Heart left ventricle (tissue), 16 donors: ENCODE measurements at regions not wholly inside any gene's neighbourhood (a gene's known extent, or its start where the extent isn't known, plus 50 kb on each side); places are given as distances from the start of the nearest gene placed in this dataset.

Experiments
- ATAC-seq, 4 donors: fragments of 200-7000 bp; cut with Tn5 transposase; one replicate each; pipeline ENCODE4 v1.9.1; 2020 to 2022; ENCODE audit warnings: moderate library complexity in 4 of 4, mild to moderate bottlenecking in 3 of 4, moderate number of reproducible peaks in 1 of 4
- DNase-seq, 5 donors: peaks; one replicate each; pipeline ENCODE4 v3.0.0-alpha.2; 2020
- H3K27ac ChIP-seq, 12 donors: fragments of 200-600 bp; sonication (generic) in 4 of 12; one replicate each; pipeline versions ENCODE4 v1.5.0 to v1.8.0; 2016 to 2022; ENCODE audit warnings: mild to moderate bottlenecking in 2 of 12
- H3K27me3 ChIP-seq, 9 donors: fragments of 200-600 bp; sonication (generic) in 2 of 9; one replicate each; pipeline versions ENCODE4 v1.5.1 to v1.8.0; 2016 to 2022; ENCODE audit warnings: mild to moderate bottlenecking in 3 of 9
- H3K36me3 ChIP-seq, 9 donors: fragments of 200-600 bp; sonication (generic) in 2 of 9; one replicate each; pipeline versions ENCODE4 v1.5.0 to v1.8.0; 2018 to 2022; ENCODE audit warnings: mild to moderate bottlenecking in 2 of 9
- H3K4me1 ChIP-seq, 12 donors: fragments of 200-600 bp; sonication (generic) in 4 of 12; one replicate each; pipeline versions ENCODE4 v1.5.0 to v1.8.0; 2016 to 2022; ENCODE audit warnings: mild to moderate bottlenecking in 3 of 12
- H3K4me3 ChIP-seq, 12 donors: fragments of 200-600 bp; sonication (generic) in 4 of 12; one replicate each; pipeline versions ENCODE4 v1.5.0 to v1.8.0; 2017 to 2022; ENCODE audit warnings: mild to moderate bottlenecking in 9 of 12, moderate library complexity in 4 of 12
- H3K9me3 ChIP-seq, 12 donors: fragments of 200-600 bp; sonication (generic) in 4 of 12; one replicate each; pipeline versions ENCODE4 v1.5.0 to v1.8.0; 2016 to 2022; ENCODE audit warnings: mild to moderate bottlenecking in 1 of 12
- CTCF ChIP-seq, 12 donors: fragments of 200-600 bp; sonication (generic) in 4 of 12; IDR thresholded peaks; one replicate each; pipeline versions ENCODE4 v1.5.0 to v1.8.0; 2018 to 2022; ENCODE audit warnings: antibody characterized with exemption in 12 of 12, mild to moderate bottlenecking in 5 of 12
- POLR2A ChIP-seq, 2 donors: fragments of 450-650 bp; IDR thresholded peaks; one replicate each; pipeline ENCODE4 v1.6.1; 2017; ENCODE audit warnings: antibody characterized with exemption in 2 of 2, mild to moderate bottlenecking in 2 of 2, moderate library complexity in 2 of 2
- WGBS, 4 donors: extraction: QIAGEN DNeasy Blood & Tissue Kit in 2 of 4; methylation state at CpG; one replicate each; pipeline versions ENCODE4 v1.1.5 to v1.1.7; 2013 to 2018; 5-methylcytosine and 5-hydroxymethylcytosine counted together
- intact Hi-C, 10 donors: fragments of 100-400 bp; cut with DNase I; formaldehyde crosslinking; loops; one replicate each; pipeline versions ENCODE4 v1.11.1 to v1.14.2; 2022
- donor health status: ischemic (EF 13 %, LVEDD 7.1; RV severe dilation, severe dysfunction).
- donor health status: healthy with polysubstance abuse.
- donor health status: DM: no; HTN: yes; CAD: no.
- donor health status: DM: no; HTN: no; CAD: no.
- donor health status: ischemic (EF 25% LVEDD 6.9; RV normal size, moderate dysfunction).
- donor health status: ischemic (EF 25% LVEDD 5.7; RV mildly dilated, moderate dysfunction).
- donor health status: healthy.
- donor health status: DM: yes; HTN: yes; CAD: no.
- donor health status: ischemic (EF 35%, LVEDD 5.7; RV mildly dilated, moderate dysfunction).
- donor health status: nonischemic (EF 11% LVEDD 7.7; RV severe dilation, severe dysfunction).
- donor health status: DM: yes; HTN: yes; CAD: no.
- donor health status: PGD.
- donor health status: ischemic (EF 29% LVEDD 5.4; RV normal size, mild dysfunction).
- donor health status: nonischemic (EF 23%, LVEDD 6.1; RV moderate dilation, normal function).

DNA sequence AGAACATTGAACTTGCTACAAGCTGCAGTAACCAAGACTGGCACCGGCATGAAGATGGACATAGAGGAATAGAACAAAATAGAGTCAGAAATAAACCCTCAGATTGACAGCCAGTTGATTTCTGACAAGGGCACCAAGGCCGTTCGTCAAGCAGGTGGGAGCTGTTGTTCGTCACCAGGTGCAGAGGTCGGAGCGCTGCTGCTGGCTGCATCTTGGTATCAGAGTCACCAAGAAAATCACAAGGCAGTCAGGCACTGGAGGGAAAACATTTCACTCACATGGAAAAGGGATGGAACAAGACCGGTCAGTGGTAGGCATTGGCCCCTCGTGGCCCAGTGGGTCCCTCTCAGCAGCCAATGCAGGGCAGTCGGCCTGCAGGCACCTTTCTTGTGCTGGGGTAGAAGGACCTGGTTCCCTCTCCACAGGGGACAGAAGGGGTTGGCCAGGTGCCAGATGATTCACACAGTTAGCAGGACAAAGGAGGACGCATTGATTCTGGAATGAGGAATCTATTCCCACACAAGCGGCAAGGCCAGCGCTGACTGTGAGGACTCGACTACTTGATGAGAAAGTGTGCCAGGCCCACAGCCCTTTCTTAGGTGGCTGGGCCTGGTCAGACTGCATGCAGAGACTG lies 115.8 kb upstream of the FGF3 start:
- no peaks in the 10 kb centered on the region for H3K36me3 ChIP-seq
- H3K27ac ChIP-seq = no peak overlapping the region
- H3K9me3 ChIP-seq = no peaks in the 10 kb centered on the region
- H3K4me1 ChIP-seq = peaks cover 0 to 15% (median 8%) of the 10 kb centered on the region in 12 donors
- ATAC-seq = no peak
- WGBS, 4 donors = 89 to 96% (median 92%) methylated on average over 12 to 13 of the region's 13 CpGs
- DNase-seq = peak in 3 of 5 donors; percentile 20 to 37 (median 23)
- intact Hi-C loops = no loop called here
- no peak for TF ChIP-seq CTCF (IDR thresholded peaks at IDR 0.05)
- TF ChIP-seq POLR2A (IDR thresholded peaks at IDR 0.05) = no peak
- H3K4me3 ChIP-seq = no peak overlapping the region
- H3K27me3 ChIP-seq = peaks cover 0 to 18% (median 0%) of the 10 kb centered on the region in 9 donors

GRCh38 chr11:69935941-69936505 lies 116.8 kb upstream of the FGF3 start:
- intact Hi-C loops = no loop called here
- no peak overlapping the region for H3K4me3 ChIP-seq
- ATAC-seq = no peak
- peaks cover 0 to 23% (median 12%) of the 10 kb centered on the region in 12 donors for H3K4me1 ChIP-seq
- TF ChIP-seq POLR2A (IDR thresholded peaks at IDR 0.05) (no peak), CTCF (IDR thresholded peaks at IDR 0.05) (no peak)
- H3K27ac ChIP-seq = no peak overlapping the region
- H3K27me3 ChIP-seq = peaks cover 0 to 12% (median 0%) of the 10 kb centered on the region in 9 donors
- no peaks in the 10 kb centered on the region for H3K9me3 ChIP-seq
- no peak for DNase-seq
- H3K36me3 ChIP-seq = no peaks in the 10 kb centered on the region

DNA sequence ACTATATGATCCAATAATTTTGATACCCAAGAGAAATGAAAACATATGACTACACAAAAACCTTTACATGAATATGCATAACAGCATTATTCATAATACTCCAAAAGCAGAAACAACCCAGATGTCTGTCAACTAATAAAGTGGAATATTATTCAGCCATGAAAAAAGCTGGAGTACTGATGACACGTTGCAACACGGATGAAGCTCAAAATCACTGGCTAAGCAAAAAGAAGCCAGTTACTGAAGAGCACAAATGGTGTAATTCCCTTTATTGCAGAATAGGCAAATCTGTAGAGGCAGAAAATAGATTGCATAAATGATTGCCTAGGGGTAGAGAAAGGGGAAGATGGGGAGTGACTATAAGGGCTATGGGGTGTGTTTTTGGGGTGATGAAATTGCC lies 117.6 kb upstream of the FGF3 start:
- intact Hi-C loops = no loop called here
- TF ChIP-seq POLR2A (IDR thresholded peaks at IDR 0.05) = no peak
- TF ChIP-seq CTCF (IDR thresholded peaks at IDR 0.05) = no peak
- no peaks in the 10 kb centered on the region for H3K36me3 ChIP-seq
- no peak for ATAC-seq
- H3K4me3 ChIP-seq = no peak overlapping the region
- DNase-seq = no peak
- H3K9me3 ChIP-seq = no peaks in the 10 kb centered on the region
- peaks cover 0 to 5% (median 0%) of the 10 kb centered on the region in 9 donors for H3K27me3 ChIP-seq
- WGBS, 4 donors = 84 to 97% (median 90%) methylated on average over 2 of the region's 2 CpGs
- H3K27ac ChIP-seq = no peak overlapping the region
- H3K4me1 ChIP-seq = peaks cover 0 to 23% (median 12%) of the 10 kb centered on the region in 12 donors

DNA sequence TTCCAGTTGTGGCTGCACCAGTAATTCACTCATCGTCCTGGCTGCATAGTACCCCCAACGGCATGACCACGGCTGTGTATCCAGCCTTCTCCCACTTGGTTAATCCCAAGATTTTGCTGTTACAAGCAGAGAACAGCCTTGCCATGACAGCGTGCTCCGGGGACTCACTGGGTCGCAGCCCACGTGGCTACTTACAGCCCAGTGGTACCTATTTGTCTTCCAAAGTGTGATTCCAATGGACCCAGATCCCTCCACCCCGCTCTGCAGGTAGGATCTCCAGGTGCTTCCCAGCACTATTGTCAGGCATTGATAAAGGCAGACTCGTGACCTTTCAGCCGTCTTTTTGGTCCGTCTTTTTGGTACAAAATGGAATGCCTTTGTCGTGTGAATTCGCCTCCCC lies 119.0 kb upstream of the FGF3 start:
- TF ChIP-seq CTCF (IDR thresholded peaks at IDR 0.05) (no peak), POLR2A (IDR thresholded peaks at IDR 0.05) (no peak)
- whole genome bisulfite sequencing, 4 donors = 94 to 96% (median 95%) methylated on average over 13 of the region's 13 CpGs
- Histone ChIP-seq H3K4me3 (no peak overlapping the region), H3K4me1 (peaks cover 0 to 26% (median 12%) of the 10 kb centered on the region in 12 donors), H3K27me3 (no peaks in the 10 kb centered on the region), H3K9me3 (no peaks in the 10 kb centered on the region), H3K27ac (peak overlapping the region in 5 of 12 donors; percentile 73 to 94 (median 81)), H3K36me3 (no peaks in the 10 kb centered on the region)
- ATAC-seq (no peak), DNase-seq (no peak)
- intact Hi-C loops = no loop called here
